GM13977 (cell line): ENCODE measurements at regions not wholly inside any gene's neighbourhood (a gene's known extent, or its start where the extent isn't known, plus 50 kb on each side); places are given as distances from the start of the nearest gene placed in this dataset.

Experiments used
- DNase-seq: peaks from one replicate; pipeline ENCODE4 v3.0.0; 2012; ENCODE audit warnings: low spot score
- CTCF ChIP-seq: IDR thresholded peaks from 2 replicates; pipeline ENCODE4 v1.5.1; 2012; ENCODE audit warnings: mild to moderate bottlenecking, control low read depth; ENCODE audit not compliant: insufficient read depth; ENCODE audit errors: extremely low read depth, missing control alignments
- in situ Hi-C: fragments of 300-500 bp; cut with MboI; formaldehyde crosslinking; loops from one replicate; pipeline ENCODE4 v1.12.0; 2022; ENCODE audit warnings: low sequenced_read_pairs, low pct_unique_long_range_greater_than_20kb, mixed read lengths, inconsistent platforms; ENCODE audit not compliant: unreplicated experiment

GRCh38 chr18:76080430-76080829 is 414.6 kb downstream of the ZNF516 start:
- DNase-seq: no peak
- no peak for TF ChIP-seq CTCF
- in situ Hi-C loops: no loop called here

GRCh38 chr18:76075777-76076176 is 419.3 kb downstream of the ZNF516 start:
- no peak for DNase-seq
- no peak for TF ChIP-seq CTCF
- in situ Hi-C loops: no loop called here

GRCh38 chr18:76064998-76065397 is 430.0 kb downstream of the ZNF516 start:
- TF ChIP-seq CTCF: no peak
- in situ Hi-C loops: no loop called here

GRCh38 chr18:76058146-76058545 is 436.9 kb downstream of the ZNF516 start:
- in situ Hi-C loops: no loop called here
- no peak for DNase-seq
- TF ChIP-seq CTCF: no peak

More at GRCh38 chr18:76064998-76065397, 430.0 kb downstream of the ZNF516 start:
- DNase-seq: no peak

DNA sequence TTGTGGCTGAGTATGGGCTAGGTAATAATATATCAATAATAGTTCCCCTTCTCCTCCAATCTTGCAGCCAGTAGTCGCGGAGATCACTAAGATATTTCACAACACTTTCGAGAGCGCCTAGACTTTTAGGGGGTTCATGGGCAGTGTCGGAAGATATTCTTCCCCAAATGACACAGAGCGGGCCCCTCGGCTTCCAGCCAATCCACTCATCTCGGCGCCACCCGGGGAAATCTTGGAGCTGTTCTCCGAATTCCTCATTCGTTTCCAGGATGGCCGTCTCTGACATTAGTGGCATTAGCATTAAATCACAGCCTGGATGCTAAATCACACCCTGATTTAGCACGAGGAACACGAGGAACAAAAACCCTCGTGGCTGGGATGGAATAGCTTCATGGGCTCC is 437.7 kb downstream of the ZNF516 start:
- no peak for DNase-seq
- no peak for TF ChIP-seq CTCF
- in situ Hi-C loops: no loop called here

DNA sequence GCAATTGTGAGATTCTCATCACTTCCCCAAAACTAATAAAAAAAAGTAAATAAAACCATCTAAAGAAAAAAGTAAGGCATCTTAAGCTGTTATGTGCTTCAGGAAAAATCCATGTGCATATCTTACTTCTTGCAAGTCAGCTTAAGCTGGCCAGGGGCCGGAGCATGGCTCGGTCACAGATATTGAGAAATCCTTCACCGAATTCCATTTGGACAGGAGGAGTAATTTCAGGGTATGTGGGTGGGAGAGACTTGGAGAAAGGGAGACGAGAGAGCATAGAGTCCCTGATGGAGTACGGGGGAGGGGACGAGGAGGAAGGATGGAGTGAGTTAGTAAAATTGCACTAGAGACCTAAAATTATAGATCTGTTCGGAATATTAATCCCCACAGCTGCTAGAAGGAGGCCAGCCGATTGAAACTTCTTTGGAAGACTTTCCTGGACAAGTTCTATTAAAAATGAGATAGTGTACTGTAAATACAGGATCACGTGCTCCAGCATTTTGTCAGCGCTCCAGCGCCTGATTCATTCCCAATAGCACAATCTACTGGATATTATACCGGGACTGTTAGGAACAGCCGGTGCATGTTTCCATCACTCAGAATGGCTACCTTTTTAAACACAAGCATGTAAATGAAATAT is 438.5 kb downstream of the ZNF516 start:
- in situ Hi-C loops: no loop called here
- DNase-seq: no peak
- no peak for TF ChIP-seq CTCF
